K562 (cell line): ENCODE measurements at regions not wholly inside any gene's neighbourhood (a gene's known extent, or its start where the extent isn't known, plus 50 kb on each side); places are given as distances from the start of the nearest gene placed in this dataset.

Experiments used
- ATAC-seq: fragments of 200-7000 bp; cut with Tn5 transposase; 3 replicates; pipeline ENCODE4 v1.9.1; 2020; ENCODE audit warnings: moderate library complexity
- BruUV-seq: library from RNA; stranded (reverse); fragments of 400-500 nt; replicated peaks from 2 replicates; lab custom pipeline; 2021; lab: Mats Ljungman, UMichigan
- CTCF ChIA-PET: fragments of 300-600 bp; formaldehyde crosslinking; extraction: SDS; loops from one replicate; lab custom pipeline; 2021; ENCODE audit warnings: low intra/inter-chr PET ratio; lab: Yijun Ruan, JAX
- POLR2A ChIA-PET: fragments of 300-600, 350-650 bp; sonication (Branson Sonifier 250); formaldehyde crosslinking; extraction: SDS; loops from one replicate; lab custom pipeline; 2021; ENCODE audit warnings: antibody characterized with exemption, inconsistent platforms; lab: Yijun Ruan, JAX
- DNase-seq, 4 experiments: peaks; one replicate each; pipeline versions ENCODE4 v3.0.0 to v3.0.0-alpha.2; 2011 to 2018; ENCODE audit warnings: low spot score in 3 of 4, mixed read lengths in 3 of 4; ENCODE audit errors: extremely low read depth in 1 of 4
- FAIRE-seq: peaks from 2 replicates; lab custom pipeline; 2011; peaks lifted over from hg19 to GRCh38; lab: Jason Lieb, UNC
- H2AFZ ChIP-seq: 2 replicates; pipeline ENCODE4 v1.6.0; 2011; ENCODE audit warnings: low read depth, low read length, control low read depth, inconsistent platforms
- H3K27ac ChIP-seq: fragments of 200-600 bp; 3 replicates; pipeline ENCODE4 v1.8.0; 2011; ENCODE audit warnings: low read depth, mild to moderate bottlenecking, control low read depth, inconsistent platforms, low read length, moderate library complexity, mixed read lengths; ENCODE audit errors: extremely low read depth
- H3K27me3 ChIP-seq, 2 experiments: fragments of 300-600 bp in 1 of 2; 2 replicates in 1 of 2; 3 replicates in 1 of 2; pipeline versions ENCODE4 v1.6.0 to v1.8.0; 2011; ENCODE audit warnings: inconsistent platforms in 2 of 2, low read length in 2 of 2, mild to moderate bottlenecking in 1 of 2, mixed read lengths in 1 of 2, moderate library complexity in 1 of 2; ENCODE audit not compliant: control insufficient read depth in 2 of 2, insufficient read depth in 2 of 2
- H3K36me3 ChIP-seq: fragments of 300-600 bp; 3 replicates; pipeline ENCODE4 v1.8.0; 2011; ENCODE audit warnings: mild to moderate bottlenecking, low read length, inconsistent platforms; ENCODE audit not compliant: control insufficient read depth, insufficient read depth
- H3K4me1 ChIP-seq, 2 experiments: fragments of 200-600 bp in 1 of 2; replicated peaks in 1 of 2; 2 replicates in 1 of 2; 3 replicates in 1 of 2; pipeline versions ENCODE4 v1.5.1 to v1.8.0; 2011; ENCODE audit warnings: inconsistent platforms in 2 of 2, low read length in 2 of 2, mild to moderate bottlenecking in 1 of 2, mixed read lengths in 1 of 2, moderate library complexity in 1 of 2; ENCODE audit not compliant: control insufficient read depth in 2 of 2, insufficient read depth in 2 of 2
- H3K4me2 ChIP-seq: 2 replicates; pipeline ENCODE4 v1.6.1; 2011; ENCODE audit warnings: low read length, control low read depth, inconsistent platforms, mixed read lengths; ENCODE audit not compliant: insufficient read depth
- H3K4me3 ChIP-seq: fragments of 200-600 bp; sonication (generic), shearing (Covaris generic); 2 replicates; pipeline ENCODE4 v1.5.1; 2016; ENCODE audit warnings: control low read depth, inconsistent platforms
- H3K79me2 ChIP-seq: fragments of 200-600 bp; 3 replicates; pipeline ENCODE4 v1.8.0; 2011; ENCODE audit warnings: low read length, inconsistent platforms; ENCODE audit not compliant: control insufficient read depth, insufficient read depth
- H3K9ac ChIP-seq, 2 experiments: 2 replicates each; pipeline versions ENCODE4 v1.6.0 to v1.6.1; 2011; ENCODE audit warnings: low read depth in 2 of 2, low read length in 2 of 2, control low read depth in 1 of 2, inconsistent platforms in 1 of 2, mild to moderate bottlenecking in 1 of 2, mixed read lengths in 1 of 2; ENCODE audit not compliant: insufficient read depth in 1 of 2
- H3K9me1 ChIP-seq: one replicate; pipeline ENCODE4 v1.6.0; 2011; ENCODE audit warnings: inconsistent platforms, mild to moderate bottlenecking, low read length, moderate library complexity; ENCODE audit not compliant: control insufficient read depth, insufficient read depth
- H3K9me3 ChIP-seq: replicated peaks from 2 replicates; pipeline ENCODE4 v1.5.1; 2011; ENCODE audit warnings: low read depth, low read length, inconsistent platforms; ENCODE audit not compliant: control insufficient read depth, insufficient read depth
- H4K20me1 ChIP-seq: replicated peaks from 2 replicates; pipeline ENCODE4 v1.6.1; 2011; ENCODE audit warnings: low read length, inconsistent platforms, mixed read lengths; ENCODE audit not compliant: control insufficient read depth, insufficient read depth
- FOSL1 ChIP-seq: fragments of 200-800 bp; sonication (Bioruptor generic); conservative IDR thresholded peaks from 2 replicates; pipeline ENCODE4 v1.6.1; 2016; ENCODE audit warnings: missing genetic modification characterization, missing compliant biosample characterization
- MCM5 ChIP-seq: fragments of 450-650 bp; IDR thresholded peaks from 2 replicates; pipeline ENCODE4 v1.6.1; 2016; ENCODE audit warnings: low read depth
- PHB2 ChIP-seq: fragments of 450-650 bp; IDR thresholded peaks from 2 replicates; pipeline ENCODE4 v1.6.1; 2017; ENCODE audit warnings: low read depth
- PREB ChIP-seq: sonication (generic); formaldehyde crosslinking; IDR thresholded peaks from 2 replicates; pipeline ENCODE4 v1.8.1; 2023; ENCODE audit warnings: mild to moderate bottlenecking, missing genetic modification reagents
- SAP30 ChIP-seq: fragments of 200-600 bp; sonication (generic); IDR thresholded peaks from 2 replicates; pipeline ENCODE4 v1.6.1; 2012; ENCODE audit warnings: borderline replicate concordance, low read depth, mild to moderate bottlenecking, moderate library complexity, low read length, control low read depth, inconsistent platforms; ENCODE audit not compliant: insufficient read depth, poor library complexity, severe bottlenecking
- ZNF76 ChIP-seq: fragments of 250-450 bp; sonication (Bioruptor Pico); IDR thresholded peaks from 2 replicates; pipeline ENCODE4 v1.4.0; 2020; ENCODE audit warnings: mild to moderate bottlenecking, moderate library complexity, borderline replicate concordance
- WGBS: fragments of 100-300 bp; shearing (Covaris generic); methylation state at CpG from one replicate; pipeline ENCODE4 v1.1.6; 2016; ENCODE audit warnings: low coverage, mixed read lengths; ENCODE audit not compliant: insufficient coverage; ENCODE audit errors: missing lambda C conversion rate; 5-methylcytosine and 5-hydroxymethylcytosine counted together
- in situ Hi-C: fragments of 300-500 bp; cut with MboI; formaldehyde crosslinking; loops from 4 replicates; pipeline ENCODE4 v1.15.0; 2018; ENCODE audit warnings: inconsistent platforms, mixed read lengths
- intact Hi-C: fragments of 100-400 bp; cut with micrococcal nuclease; formaldehyde crosslinking; loops from 2 replicates; pipeline ENCODE4 v1.14.2; 2022
- TF ChIP-seq, protein P1 (sequence below), 2 experiments: fragments of 450-650 bp in 1 of 2; sonication (generic) in 1 of 2; formaldehyde crosslinking in 1 of 2; IDR thresholded peaks in 1 of 2; conservative IDR thresholded peaks in 1 of 2; 2 replicates each; pipeline versions ENCODE4 v1.6.1 to v1.8.1; 2016 to 2023; ENCODE audit warnings: mild to moderate bottlenecking in 2 of 2, moderate library complexity in 2 of 2, inconsistent platforms in 1 of 2, missing genetic modification reagents in 1 of 2

DNA sequence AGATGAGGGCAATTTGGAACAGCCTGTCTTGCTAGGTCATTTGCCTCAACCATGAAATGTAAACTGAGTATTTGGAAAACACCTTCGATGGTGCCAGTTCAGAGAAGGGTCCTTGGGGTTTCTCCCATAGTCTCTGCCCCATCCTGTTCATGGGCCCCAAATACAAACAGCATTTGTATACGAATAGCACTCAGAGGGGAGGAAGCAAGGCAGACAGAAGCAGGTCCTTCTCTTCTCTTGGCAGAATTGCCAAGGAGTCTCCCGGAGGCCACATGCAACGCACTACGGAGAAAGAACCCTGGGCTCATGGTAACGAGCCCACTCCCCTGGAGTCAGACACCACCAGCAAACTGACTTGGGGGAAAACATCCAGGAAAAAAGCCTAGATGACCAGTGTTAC lies 162.1 kb downstream of the RAB11FIP2 start (continued):
- TF ChIP-seq SAP30: no peak
- TF ChIP-seq PREB (CRISPR knock-in tag): no peak
- no peak for TF ChIP-seq MCM5
- no peak for TF ChIP-seq ZNF76

GRCh38 chr10:117885206-117885829 lies 161.4 kb downstream of the RAB11FIP2 start:
- POLR2A ChIA-PET: no interaction called here
- no peaks in the 10 kb centered on the region for H4K20me1 ChIP-seq
- H3K4me3 ChIP-seq: no peak overlapping the region
- CTCF ChIA-PET: no interaction called here
- H3K27ac ChIP-seq: no peak overlapping the region
- TF ChIP-seq, protein P1, sequence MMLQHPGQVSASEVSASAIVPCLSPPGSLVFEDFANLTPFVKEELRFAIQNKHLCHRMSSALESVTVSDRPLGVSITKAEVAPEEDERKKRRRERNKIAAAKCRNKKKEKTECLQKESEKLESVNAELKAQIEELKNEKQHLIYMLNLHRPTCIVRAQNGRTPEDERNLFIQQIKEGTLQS (IDR thresholded peaks at IDR 0.05): peak; percentile 52
- TF ChIP-seq, protein P1 (CRISPR knock-in tag; conservative IDR thresholded peaks at IDR 0.05): no peak
- TF ChIP-seq FOSL1 (tag): peak; percentile 74
- TF ChIP-seq PHB2: no peak
- H3K9me1 ChIP-seq: no peaks in the 10 kb centered on the region
- in situ Hi-C loops (no loop called here), intact Hi-C loops (no loop called here)
- no peak overlapping the region for H3K4me2 ChIP-seq
- no peaks in the 10 kb centered on the region; a peak in 1 of 5 replicates for H3K27me3 ChIP-seq
- no peaks in the 10 kb centered on the region for H3K36me3 ChIP-seq
- ATAC-seq (no peak), DNase-seq (no peak), FAIRE-seq (no peak)
- no peaks in the 10 kb centered on the region for H3K4me1 ChIP-seq
- H3K79me2 ChIP-seq: no peaks in the 10 kb centered on the region
- WGBS: under 1% methylated on average over 14 of the region's 14 CpGs
- H3K9me3 ChIP-seq: no peaks in the 10 kb centered on the region
- H2AFZ ChIP-seq: no peak overlapping the region
- no TSS peak for BruUV-seq
- H3K9ac ChIP-seq: no peak overlapping the region
